ENCODE measurements at regions not wholly inside any gene's neighbourhood (a gene's known extent, or its start where the extent isn't known, plus 50 kb on each side); places are given as distances from the start of the nearest gene placed in this dataset.

DNA sequence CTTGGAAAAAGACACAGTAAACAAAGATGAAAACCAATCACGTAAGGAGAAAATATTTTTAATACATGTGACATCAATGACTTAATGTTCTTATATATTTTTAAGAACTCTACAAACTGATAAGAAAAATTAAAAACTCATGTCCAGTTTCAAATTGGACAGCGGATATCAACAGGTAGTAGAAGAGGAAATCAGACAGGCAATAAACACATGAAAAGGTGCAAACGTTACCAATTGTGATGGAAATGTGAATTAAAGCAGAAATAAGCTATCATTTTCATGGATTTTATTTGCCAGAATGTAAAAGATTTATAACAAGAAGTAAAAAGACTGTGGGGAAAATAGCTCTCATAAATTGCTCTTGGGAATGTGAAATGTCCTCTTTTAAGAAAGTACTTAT, 382.3 kb downstream of the DLEU7 start:
- H3K9me3 ChIP-seq: no peaks in the 10 kb centered on the region
- 89% methylated on average over 3 of the region's 3 CpGs for WGBS, 2 donors
- no peaks in the 10 kb centered on the region for H3K4me1 ChIP-seq
- DNase-seq (no peak), ATAC-seq (ENCODE audit: low FRiP score in 2 of 2) (no peak)
- no peak overlapping the region for H3K27ac ChIP-seq
- H3K36me3 ChIP-seq: no peaks in the 10 kb centered on the region
- TF ChIP-seq POLR2AphosphoS5 (IDR thresholded peaks at IDR 0.05) (no peak), EP300 (IDR thresholded peaks at IDR 0.05) (no peak)
- TF ChIP-seq, protein P1, sequence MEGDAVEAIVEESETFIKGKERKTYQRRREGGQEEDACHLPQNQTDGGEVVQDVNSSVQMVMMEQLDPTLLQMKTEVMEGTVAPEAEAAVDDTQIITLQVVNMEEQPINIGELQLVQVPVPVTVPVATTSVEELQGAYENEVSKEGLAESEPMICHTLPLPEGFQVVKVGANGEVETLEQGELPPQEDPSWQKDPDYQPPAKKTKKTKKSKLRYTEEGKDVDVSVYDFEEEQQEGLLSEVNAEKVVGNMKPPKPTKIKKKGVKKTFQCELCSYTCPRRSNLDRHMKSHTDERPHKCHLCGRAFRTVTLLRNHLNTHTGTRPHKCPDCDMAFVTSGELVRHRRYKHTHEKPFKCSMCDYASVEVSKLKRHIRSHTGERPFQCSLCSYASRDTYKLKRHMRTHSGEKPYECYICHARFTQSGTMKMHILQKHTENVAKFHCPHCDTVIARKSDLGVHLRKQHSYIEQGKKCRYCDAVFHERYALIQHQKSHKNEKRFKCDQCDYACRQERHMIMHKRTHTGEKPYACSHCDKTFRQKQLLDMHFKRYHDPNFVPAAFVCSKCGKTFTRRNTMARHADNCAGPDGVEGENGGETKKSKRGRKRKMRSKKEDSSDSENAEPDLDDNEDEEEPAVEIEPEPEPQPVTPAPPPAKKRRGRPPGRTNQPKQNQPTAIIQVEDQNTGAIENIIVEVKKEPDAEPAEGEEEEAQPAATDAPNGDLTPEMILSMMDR (IDR thresholded peaks at IDR 0.05): no peak
- H3K4me3 ChIP-seq: no peak overlapping the region
- no peaks in the 10 kb centered on the region for H3K27me3 ChIP-seq

DNA sequence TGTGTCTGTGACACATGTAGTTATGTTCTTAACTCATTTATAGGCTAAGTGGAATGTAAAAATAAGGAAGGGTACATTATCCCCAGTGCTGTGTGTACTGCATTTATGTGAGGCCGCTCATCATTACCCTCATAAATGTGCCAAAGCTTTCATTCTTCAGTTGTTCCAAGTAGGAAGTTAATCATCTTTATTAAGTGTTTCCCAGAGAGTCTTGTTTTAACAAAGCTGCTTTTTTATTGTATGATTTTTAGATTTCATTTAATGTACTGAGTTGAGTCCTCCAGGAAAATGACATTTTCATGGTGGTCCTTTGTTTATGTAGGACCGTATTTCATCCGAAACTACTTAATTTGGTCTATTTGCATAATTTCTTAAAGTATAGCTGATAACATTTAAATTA, 379.8 kb downstream of the DLEU7 start:
- no peak for ATAC-seq (ENCODE audit: low FRiP score in 2 of 2)
- H3K36me3 ChIP-seq: no peaks in the 10 kb centered on the region
- 90 to 92% methylated on average over 3 of the region's 3 CpGs for WGBS, 2 donors

DNA sequence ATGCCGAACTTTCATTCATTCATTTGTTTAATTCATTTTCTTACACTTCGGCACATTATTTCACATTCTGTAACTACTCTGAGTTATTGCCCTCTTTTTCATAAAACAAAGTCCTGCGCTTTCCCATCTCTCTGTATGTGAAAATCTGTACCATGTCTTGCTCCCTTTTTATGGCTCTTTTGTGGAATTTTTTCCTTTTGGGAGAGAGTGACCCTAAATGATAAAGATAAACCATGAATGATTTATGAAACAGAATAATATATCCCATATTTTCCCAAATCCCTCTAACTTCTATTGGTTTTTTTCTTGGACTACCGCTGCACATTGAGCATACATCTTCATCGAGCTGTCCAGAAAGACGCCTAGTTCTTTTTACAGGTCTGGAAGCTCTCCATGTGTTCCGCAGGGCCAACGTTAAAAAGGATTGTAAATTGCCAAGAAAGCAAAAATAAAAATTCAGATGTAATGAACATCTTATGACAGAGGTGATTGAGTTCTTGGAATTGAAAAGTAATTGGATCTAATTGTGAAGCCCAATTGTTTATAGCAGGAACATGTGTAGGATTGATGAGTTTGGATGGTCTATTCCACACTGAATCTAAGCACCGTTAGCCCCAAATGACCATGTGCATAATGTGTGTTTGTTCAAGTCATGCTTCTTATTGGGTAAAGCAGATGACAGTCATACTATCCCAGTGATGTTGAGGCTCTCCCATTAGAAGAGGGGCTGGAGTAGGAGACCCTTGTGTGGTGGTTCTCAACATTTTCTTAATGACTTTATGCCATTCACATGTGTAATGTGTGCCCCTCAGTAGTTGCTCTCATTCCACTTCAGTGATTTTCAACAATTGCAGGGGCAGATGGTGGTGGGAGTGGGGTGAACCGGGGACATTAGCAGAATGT, 378.9 kb downstream of the DLEU7 start:
- ATAC-seq (ENCODE audit: low FRiP score in 2 of 2): no peak
- H3K36me3 ChIP-seq: no peaks in the 10 kb centered on the region
- 83 to 90% methylated on average over 10 of the region's 10 CpGs for WGBS, 2 donors
- H3K4me3 ChIP-seq: no peak overlapping the region
- H3K27ac ChIP-seq: no peak overlapping the region
- H3K9me3 ChIP-seq: no peaks in the 10 kb centered on the region
- H3K27me3 ChIP-seq: no peaks in the 10 kb centered on the region
- no peak for DNase-seq
- peaks cover 0 to 5% (median 0%) of the 10 kb centered on the region in 4 donors for H3K4me1 ChIP-seq
- TF ChIP-seq, protein P1 (IDR thresholded peaks at IDR 0.05): no peak
- TF ChIP-seq POLR2AphosphoS5 (IDR thresholded peaks at IDR 0.05) (no peak), POLR2A (IDR thresholded peaks at IDR 0.05) (no peak), EP300 (IDR thresholded peaks at IDR 0.05) (no peak)

More for the DNA sequence above, 379.8 kb downstream of the DLEU7 start:
- Histone ChIP-seq H3K27ac (no peak overlapping the region), H3K27me3 (no peaks in the 10 kb centered on the region), H3K4me3 (no peak overlapping the region), H3K9me3 (no peaks in the 10 kb centered on the region), H3K4me1 (peaks cover 0 to 5% (median 0%) of the 10 kb centered on the region in 4 donors)
- no peak for TF ChIP-seq POLR2AphosphoS5 (IDR thresholded peaks at IDR 0.05)
- no peak for TF ChIP-seq EP300 (IDR thresholded peaks at IDR 0.05)
- TF ChIP-seq, protein P1 (IDR thresholded peaks at IDR 0.05): no peak
- TF ChIP-seq POLR2A (IDR thresholded peaks at IDR 0.05): no peak
- DNase-seq: no peak

DNA sequence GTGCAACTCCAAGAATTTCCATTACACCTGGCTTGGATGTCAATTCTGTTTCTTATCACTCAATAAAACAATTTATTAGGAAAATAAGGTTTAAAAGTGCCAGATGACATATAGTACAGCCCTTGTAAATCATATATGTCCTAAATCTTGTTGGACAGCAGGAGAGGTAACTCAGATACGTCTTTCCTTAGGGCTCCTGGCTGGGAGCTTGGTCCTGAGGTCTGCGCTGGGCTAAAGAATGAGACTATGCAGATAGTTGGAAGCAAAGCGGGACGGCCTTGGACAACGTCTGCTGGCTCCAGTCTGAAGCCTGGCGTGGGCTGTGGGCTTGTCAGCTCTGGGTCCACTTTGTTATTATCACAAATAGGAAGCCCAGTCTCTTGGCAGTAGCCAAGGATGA, 377.0 kb downstream of the DLEU7 start:
- H3K4me3 ChIP-seq: no peak overlapping the region
- H3K27me3 ChIP-seq: no peaks in the 10 kb centered on the region
- peak in 1 of 2 donors; percentile 1 for DNase-seq
- H3K4me1 ChIP-seq: peaks cover 0 to 5% (median 0%) of the 10 kb centered on the region in 4 donors
- peak in 1 of 2 donors; percentile 26 for ATAC-seq (ENCODE audit: low FRiP score in 2 of 2)
- H3K36me3 ChIP-seq: no peaks in the 10 kb centered on the region
- no peak overlapping the region for H3K27ac ChIP-seq
- no peak for TF ChIP-seq POLR2AphosphoS5 (IDR thresholded peaks at IDR 0.05)
- TF ChIP-seq EP300 (IDR thresholded peaks at IDR 0.05): no peak
- no peak for TF ChIP-seq POLR2A (IDR thresholded peaks at IDR 0.05)
- TF ChIP-seq, protein P1 (IDR thresholded peaks at IDR 0.05): no peak
- no peaks in the 10 kb centered on the region for H3K9me3 ChIP-seq
- WGBS, 2 donors: 88 to 95% methylated on average over 6 of the region's 6 CpGs
